LHCN-M2 (cell line): ENCODE measurements at regions not wholly inside any gene's neighbourhood (a gene's known extent, or its start where the extent isn't known, plus 50 kb on each side); places are given as distances from the start of the nearest gene placed in this dataset.

Experiments
- DNase-seq: peaks from one replicate; pipeline ENCODE4 v3.0.0-alpha.2; 2012; ENCODE audit warnings: low read depth

DNA sequence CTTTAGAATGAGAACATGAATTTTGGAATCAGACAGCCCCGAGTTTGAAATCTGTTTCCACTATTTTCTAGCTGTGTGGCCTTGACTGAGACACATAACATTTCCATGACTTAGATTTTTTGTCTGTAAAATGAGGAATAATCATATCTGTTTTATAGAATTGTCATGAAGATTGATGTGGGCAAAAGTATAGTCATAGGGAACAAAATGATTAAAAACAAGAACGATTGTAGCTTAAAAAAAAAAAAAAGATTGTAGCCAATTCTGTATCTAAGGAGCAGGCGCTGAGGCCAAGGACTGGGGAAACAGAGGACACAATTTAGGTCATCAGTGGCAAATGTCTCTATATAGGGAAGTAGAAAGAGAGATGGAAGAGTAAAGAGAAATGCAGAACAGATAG lies 201.6 kb upstream of the C1QTNF7 start:
- no peak for DNase-seq

DNA sequence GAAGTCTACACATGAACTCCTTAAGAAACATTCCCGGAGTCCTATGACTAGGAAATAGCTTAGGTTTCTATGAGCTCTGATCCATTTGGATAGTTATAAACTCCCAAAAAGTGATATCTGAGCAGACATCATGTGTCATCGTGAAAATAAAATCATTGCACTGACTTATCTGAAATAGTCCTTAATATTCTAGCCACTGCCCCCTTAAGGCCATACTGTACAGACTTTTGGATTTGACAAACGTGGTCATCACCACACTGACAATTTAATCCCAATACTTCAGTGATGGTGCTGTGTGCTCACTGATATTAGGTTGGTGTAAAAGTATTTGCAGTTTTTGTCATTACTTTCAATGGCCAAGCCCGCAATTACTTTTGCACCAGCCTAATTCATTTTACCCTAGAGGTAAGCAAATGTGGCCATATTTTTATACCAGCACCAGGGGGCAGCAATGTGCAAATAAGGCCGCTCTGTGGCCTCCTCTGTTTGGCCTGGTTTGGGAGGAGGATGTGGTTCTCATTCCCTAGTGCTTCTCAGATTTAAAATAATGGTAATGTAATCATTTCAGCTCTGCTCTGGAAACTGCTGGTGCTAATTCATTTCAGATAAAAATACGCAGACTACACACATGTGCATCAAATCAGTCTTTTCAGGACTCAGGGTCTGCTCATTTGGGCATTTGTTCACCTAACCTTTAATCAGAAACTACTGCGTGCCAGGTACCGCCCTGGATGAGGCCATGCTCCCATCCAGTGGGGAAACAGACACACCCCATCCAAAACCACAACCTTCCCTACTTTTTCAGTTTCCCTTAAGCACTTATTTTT lies 196.4 kb upstream of the C1QTNF7 start:
- peak; percentile 83 for DNase-seq

DNA sequence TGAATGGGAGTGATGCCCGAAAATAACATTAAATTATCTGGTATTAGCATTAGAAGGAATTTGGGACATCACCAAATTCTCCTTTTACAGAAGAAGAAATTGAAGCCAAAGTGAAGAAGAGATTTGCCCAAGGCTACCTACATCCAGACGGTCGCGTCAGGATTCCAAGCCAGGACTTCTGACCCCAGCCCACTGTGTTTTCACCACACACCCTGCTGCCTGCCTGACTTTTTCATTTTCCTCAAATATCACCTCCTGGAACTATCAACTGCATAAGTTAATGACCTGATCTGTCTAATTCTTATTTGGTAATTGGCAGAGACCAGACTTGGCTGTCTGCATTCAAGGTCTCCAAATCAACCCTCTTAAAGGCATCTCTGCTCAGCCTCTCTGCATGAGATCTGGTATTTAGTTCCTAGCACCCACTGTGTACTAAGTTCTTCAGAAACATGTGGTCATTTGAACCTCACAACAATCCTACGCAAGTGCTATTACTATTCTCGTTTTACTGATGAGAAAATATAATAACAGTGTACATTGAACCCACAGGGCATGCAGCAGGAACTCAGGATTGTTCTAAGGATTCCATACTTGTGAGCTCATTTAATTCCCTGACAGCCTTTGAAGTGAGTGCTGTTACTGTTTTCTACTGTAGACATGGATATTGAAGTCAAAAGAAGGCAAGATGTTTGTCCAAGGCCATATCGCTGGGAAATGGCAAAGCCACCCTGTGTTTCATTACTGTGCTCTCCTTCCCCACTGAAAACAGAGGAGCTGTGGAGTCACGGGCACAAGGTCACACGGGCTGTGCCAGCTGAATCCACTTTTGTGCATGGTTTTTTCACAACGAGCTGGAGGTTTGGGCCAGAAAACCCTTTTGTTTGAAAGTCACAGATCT lies 195.2 kb upstream of the C1QTNF7 start:
- DNase-seq: peak; percentile 54

DNA sequence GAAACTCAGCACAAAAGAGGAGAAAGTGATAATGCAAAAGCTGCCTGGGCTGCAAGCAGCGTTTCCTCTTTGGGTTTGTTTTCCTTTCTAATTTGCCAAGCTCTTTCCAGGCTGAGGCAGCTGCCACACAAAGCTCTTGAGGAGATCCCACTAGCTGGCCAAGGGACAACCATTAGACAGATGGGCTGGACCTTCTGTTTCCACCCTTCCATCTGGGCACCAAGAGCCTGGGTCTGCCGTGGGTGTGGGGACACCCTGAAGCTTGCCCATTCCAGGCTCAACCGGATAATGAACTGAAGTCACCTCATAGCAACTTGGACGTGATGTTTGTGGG lies 194.6 kb upstream of the C1QTNF7 start:
- DNase-seq: peak; percentile 47

DNA sequence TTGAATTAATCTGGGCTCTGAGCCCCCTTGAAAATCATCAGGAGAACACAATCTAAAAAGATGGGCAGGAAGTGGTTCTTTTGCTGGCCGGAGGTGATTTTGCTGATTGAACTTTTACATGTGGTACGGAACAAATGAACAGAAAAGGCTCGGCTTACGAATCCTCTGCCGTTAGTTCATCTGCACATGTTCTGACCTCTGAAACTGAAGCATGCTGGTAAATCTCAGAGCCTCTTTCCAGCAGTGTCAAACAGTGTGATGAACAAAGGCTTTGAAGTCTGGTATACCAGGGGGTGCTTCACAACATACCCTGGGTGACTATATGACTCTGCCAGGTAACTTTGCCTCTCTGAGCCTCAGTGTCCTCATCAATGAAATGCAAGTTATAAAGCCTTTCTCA lies 194.2 kb upstream of the C1QTNF7 start:
- DNase-seq: peak; percentile 2

DNA sequence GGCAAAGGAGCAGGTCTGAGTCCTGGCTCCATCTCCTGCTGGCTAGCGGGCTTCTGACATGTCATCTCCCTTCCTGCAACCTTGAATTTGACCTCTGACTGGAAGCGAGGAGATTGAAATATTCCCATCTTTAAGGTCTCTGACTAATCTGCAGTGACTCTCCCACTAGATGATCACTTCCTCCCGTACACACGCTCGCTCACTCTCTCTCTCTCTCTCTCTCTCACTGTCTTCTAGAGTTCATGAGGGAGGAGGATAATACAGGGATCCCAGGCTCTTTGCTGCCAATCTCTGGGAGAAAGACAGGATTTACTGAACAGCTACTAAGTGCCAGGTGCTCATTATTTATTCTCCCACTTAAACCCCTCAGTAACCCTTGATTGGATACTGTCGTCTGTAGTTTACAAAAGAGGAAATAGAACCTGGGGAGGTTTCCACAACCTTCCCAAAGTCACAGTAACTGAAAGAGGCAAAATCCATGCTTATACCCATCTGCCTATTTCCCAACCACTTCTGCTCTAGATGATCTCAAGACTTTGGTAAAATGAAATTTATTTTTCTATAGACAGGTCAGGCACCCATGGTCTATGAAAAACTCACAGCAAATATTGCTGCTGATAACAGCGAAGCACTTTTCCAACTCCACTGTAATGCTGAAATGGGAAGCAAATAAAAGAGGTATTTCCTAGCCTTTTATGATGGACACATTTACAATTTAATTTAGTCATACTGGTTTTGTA lies 193.5 kb upstream of the C1QTNF7 start:
- DNase-seq: peak; percentile 89

DNA sequence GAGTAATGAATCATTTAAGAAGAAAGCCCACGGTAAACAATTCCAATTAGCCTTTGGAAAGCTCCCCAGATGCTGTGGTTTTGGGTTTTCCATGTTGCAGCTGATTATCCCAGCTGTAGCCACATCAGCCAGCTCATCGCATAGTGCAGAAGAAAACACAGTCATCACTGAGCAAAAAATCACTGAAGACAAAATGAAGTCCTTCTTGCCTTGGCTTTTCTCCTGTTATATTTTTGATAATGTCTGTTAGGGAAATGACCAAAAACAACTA lies 193.0 kb upstream of the C1QTNF7 start:
- peak; percentile 95 for DNase-seq

DNA sequence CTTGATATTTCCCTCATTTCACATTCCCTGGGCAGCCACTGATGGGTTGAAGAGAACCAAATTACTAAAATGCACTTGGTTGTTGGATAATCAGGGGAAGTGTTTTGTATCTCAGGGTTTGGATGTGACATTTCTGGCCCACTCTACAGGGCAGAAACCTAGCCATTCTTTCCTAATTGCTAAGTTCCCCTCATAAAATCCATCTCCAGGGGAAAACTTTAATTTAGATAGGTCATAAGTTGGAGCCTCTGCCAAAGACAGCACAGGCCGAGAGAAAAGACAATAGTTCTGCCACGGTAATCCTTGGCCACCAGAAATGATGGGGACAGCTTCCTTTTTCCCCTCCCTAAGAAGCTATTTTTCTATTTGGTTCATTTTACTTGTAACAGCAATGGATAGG lies 192.7 kb upstream of the C1QTNF7 start:
- no peak for DNase-seq

DNA sequence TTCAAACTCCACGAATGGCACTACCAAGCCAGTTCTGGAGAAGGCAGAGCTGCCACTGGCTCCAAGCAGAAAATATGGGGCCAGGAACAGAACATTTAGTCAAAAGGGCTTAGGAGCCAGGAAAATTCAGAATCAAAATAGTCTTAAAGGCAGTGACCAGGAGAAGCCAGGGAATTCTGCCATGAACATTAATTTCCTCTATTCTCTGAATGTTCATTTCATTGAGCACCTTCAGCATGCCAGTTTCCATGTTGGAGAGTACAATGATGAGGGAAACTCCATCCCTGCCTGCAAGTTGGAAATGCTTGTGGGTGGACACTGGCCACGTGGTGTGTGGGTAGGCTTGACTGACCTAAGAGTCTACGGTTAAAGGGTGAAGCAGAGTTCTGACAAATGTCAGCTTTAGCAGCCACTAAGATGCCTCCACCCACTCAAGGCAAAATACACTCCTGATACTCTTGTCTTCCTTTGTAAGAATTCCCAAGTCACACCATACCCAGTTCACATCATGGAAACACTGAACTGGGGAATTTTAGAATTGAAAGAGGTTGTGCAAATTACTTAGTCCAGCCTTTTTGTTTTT lies 190.1 kb upstream of the C1QTNF7 start:
- DNase-seq: no peak

DNA sequence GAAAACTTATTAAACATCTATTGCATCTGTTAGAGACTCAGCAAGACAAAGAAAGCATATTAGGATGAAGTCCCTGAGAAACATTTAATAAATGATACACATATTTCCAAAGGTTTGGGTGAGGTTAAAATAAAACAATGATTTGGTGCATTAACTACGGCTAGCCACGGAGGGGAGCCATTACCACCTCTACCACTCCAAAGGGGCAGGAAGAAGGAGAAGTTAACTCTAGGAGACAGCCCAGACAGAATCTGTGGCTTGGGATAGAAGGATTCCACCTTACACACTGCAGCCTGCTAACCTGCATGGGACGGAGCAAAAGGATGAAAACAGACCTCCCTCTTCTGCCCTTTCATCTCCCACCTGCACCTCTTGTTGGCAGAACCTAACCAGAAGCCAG lies 189.1 kb upstream of the C1QTNF7 start:
- peak; percentile 53 for DNase-seq

DNA sequence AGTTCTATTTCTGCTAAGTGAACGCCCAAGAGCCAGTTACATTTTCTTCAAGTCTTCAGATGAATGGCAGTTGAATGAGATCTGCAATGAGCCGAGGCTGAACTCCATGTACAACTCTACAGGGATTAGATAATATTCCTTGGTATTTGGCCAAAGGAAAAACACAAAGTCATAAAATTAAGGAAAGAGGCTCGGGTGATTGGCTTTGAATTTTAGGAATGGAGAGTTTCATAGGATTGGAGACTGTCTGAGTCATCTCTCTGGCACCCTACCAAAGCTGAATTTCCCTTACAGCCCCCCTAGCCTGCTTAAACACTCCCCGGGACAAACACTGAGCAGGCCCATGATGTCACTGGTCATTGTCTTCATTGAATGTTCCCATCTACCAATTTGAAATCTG lies 188.0 kb upstream of the C1QTNF7 start:
- peak; percentile 21 for DNase-seq

DNA sequence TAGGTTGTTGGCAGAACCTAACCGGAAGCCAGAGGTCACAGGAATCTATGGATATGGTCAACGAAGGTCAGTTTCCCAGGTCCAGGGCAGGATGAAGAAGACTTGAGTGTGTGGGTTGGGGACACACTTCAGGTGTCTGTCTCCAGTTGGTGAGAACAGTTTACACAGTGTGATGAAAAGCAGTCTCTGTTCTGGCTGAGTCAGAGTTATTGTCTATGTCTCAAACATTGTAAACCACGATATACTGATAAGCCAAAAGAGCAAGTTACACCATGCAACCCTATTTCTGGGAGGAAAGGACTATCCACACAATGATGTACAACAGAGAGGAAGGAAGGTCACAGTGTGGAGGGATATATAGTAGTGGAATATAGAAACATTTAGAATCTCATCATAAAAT lies 187.1 kb upstream of the C1QTNF7 start:
- DNase-seq: no peak

DNA sequence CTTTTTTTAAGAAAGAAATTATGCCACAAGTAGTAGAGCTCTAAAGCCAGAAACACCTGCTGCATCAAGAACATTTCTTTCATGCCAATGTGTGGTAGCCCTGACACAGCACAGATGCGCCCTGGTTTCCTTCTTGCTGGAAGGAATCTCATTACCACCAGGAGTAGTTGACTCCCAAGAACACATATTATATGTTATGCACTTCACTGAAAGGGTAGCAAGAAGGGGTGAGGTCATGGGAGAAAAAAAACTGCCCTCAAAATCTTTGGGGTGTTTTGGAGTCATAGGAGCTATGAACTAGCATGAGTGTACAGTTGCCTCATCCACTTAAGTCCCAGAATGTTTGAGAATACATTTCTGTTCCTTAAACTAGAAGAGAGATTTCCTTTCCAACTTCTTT lies 185.8 kb upstream of the C1QTNF7 start:
- DNase-seq: peak; percentile 15

DNA sequence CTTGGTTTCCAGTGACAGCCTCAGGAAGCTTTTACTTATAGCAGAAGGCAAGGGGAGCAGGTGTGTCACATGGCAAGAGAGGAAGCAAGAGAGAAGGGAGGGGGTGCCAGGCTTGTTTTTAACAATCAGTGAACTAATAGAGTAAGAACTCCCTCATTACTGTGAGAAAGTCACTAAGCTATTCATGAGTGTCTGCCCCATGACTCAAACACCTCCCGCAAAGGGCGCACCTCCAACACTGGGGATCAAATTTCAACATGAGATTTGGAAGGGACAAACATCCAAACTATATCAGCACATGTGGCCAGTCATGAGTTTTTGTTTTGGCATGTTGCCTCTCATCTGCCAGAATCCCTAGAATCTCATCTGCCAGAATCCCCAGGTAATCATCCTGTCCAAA lies 183.5 kb upstream of the C1QTNF7 start:
- peak; percentile 41 for DNase-seq

DNA sequence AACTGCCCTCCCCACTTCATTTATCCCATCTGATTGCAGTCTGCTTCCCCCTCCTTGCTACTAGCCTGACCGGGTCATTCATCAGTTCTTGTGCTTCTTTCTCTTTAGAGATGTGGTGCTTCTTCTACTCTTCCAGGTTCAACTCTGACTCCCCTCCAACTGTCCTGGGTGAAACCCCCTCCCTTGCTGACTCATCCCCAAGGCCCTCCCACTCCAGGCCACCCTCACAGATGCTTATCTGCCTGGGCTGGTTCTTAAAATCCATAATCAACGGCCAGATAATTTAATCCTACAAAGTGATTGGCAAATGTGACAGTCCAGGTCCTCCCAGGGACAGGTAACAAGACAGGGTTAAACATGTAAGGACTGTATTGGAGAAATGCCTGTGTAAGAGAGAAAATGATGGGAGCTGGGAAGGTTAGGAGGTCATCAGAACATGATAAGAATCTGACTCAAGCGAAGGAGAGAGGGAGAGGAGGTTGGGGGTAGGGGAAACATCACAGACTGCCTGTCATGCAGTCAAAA lies 182.8 kb upstream of the C1QTNF7 start:
- no peak for DNase-seq

DNA sequence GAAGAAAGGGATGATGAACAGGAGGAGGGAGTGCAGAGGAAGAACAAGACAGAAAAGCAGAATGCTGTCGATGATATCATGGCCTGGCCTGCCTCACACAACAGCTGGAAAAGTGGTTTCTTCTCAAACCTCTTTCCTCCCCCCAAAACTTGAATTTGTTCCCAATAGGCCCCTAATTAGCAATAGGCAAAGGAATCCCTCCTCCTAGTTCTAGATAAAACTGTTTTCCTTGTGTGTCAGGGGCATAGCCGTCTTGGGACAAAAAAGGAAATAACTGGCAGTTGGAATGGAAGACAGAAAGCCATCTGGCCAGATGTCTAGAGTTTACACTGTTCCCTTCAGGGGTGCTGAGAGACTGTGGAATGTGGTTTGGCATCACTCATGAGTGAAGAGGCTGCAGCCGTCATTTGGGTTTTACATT lies 177.8 kb upstream of the C1QTNF7 start:
- peak; percentile 63 for DNase-seq

DNA sequence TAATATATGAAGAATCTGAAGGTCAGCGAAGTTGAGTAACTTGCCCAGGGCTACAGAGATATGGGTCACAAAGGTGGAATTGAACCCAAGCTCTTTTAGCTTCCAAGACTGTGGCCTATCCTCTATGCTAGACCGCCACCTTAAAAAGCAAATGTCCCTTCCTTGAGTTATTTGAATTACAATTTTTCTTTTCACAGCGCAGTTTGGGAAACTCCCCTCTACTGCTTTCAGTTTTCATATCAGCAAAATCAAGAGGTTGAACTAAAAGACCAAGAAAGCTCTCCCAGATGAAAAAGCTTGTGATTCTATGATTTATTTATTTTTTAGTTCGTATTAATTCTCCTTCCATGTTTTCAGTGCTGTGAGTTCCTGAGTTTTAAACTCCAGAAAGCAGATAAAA lies 174.5 kb upstream of the C1QTNF7 start:
- DNase-seq: no peak

DNA sequence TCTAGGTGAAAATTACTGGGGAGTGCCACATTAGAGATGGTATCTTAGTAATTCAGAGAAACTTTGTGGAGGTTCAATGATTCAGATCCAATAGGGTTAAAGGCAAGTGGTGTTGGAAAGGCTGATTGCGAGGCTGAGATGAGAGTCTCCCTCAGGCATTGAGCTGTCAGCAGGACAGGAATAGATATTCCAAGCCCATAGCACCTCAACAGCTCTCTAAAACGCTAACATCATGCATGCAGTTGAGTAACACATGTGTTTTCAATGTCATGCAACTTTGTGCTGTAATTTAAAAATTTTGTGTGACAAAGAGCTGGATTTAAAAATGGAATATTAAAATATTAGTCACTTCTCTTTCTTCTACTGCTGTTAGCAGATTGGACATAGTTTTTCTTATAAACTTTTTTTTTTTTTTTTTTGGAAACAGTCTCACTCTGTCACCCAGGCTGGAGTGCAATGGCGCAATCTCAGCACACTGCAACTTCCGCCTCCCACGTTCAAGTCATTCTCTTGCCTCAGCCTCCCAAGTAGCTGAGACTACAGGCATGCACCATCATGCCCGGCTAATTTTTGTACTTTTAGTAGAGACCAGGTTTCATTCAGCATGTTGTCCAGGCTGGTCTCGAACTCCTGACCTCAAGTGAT lies 173.5 kb upstream of the C1QTNF7 start:
- DNase-seq: no peak

DNA sequence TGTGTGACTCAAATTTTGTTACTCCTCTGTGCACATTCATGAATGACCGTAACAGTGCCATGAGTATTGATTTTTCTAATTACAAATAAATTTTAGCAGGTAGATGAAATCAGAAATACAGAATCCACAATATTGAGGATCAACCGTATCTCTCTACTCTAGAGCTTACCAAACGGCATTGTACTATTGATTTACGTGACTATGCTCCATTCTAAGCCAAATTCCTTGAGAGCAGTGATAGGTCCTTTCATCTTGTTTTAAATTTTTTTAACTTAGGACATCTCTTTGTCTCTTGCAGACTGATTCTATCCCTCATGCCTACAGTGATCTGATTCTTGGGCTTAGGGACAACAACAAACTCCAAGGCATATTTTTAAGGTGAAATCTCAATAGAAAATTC lies 172.3 kb upstream of the C1QTNF7 start:
- no peak for DNase-seq

DNA sequence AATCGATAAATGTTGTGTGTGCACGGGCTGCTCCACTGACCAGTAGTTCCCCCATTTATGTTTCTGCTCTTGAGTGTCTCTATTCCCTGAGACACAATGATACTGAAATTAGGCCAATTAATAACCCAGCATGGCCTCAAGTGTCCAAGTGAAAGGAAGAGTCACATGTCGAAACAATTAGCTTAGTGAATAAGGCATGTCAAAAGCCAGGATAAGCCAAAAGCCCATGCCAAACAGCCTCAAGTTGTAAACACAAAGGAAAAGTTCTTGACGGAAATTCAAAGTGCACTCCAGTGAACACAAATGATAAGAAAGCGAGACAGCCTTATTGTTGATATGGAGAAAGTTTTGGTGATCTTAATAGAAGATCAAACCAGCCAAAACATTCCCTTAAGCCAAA lies 167.1 kb upstream of the C1QTNF7 start:
- no peak for DNase-seq

DNA sequence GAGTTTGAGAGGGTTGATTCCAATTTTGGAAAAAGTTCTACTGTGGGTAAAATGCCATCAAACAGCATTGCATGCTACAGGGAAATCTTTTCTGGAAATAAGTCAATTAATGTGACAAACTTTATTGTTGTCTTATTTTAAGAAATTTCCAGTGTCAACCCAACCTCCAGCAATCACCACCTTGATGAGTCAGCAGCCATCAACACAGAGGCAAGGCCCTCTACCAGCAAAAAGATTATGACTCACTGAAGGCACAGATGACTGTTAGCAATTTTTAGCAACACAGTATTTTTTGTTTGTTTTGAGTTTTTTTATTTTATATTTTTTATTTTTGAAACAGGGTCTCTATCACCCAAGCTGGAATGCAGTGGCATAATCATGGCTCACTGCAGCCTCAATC lies 165.4 kb upstream of the C1QTNF7 start:
- DNase-seq: peak; percentile 24
